H9 (cell line): ENCODE measurements at regions not wholly inside any gene's neighbourhood (a gene's known extent, or its start where the extent isn't known, plus 50 kb on each side); places are given as distances from the start of the nearest gene placed in this dataset.

Experiments used
- DNase-seq: peaks from one replicate; pipeline ENCODE4 v3.0.0-alpha.2; 2017
- H2AFZ ChIP-seq: one replicate; pipeline ENCODE4 v1.6.1; 2013; ENCODE audit warnings: mild to moderate bottlenecking, low read length, control low read depth, moderate library complexity
- H2AK5ac ChIP-seq: 2 replicates; pipeline ENCODE4 v1.6.1; 2013; ENCODE audit warnings: low read length, control low read depth, mixed read lengths; ENCODE audit not compliant: insufficient read length
- H2BK120ac ChIP-seq: one replicate; pipeline ENCODE4 v1.6.1; 2013; ENCODE audit warnings: low read depth, mild to moderate bottlenecking, low read length, control low read depth, inconsistent platforms; ENCODE audit not compliant: poor library complexity, severe bottlenecking
- H2BK12ac ChIP-seq: 2 replicates; pipeline ENCODE4 v1.6.1; 2013; ENCODE audit warnings: low read length, control low read depth, mixed read lengths, low read depth; ENCODE audit not compliant: insufficient read length
- H2BK15ac ChIP-seq: 2 replicates; pipeline ENCODE4 v1.6.1; 2013; ENCODE audit warnings: low read depth, low read length, control low read depth
- H2BK20ac ChIP-seq: one replicate; pipeline ENCODE4 v1.6.1; 2013; ENCODE audit warnings: low read depth, mild to moderate bottlenecking, low read length, control low read depth, inconsistent platforms; ENCODE audit not compliant: poor library complexity, severe bottlenecking
- H2BK5ac ChIP-seq: 2 replicates; pipeline ENCODE4 v1.6.1; 2013; ENCODE audit warnings: low read length, control low read depth, mixed read lengths; ENCODE audit not compliant: insufficient read length
- H3K14ac ChIP-seq: 2 replicates; pipeline ENCODE4 v1.6.1; 2013; ENCODE audit warnings: low read length, control low read depth; ENCODE audit not compliant: insufficient read depth
- H3K18ac ChIP-seq: 2 replicates; pipeline ENCODE4 v1.6.1; 2013; ENCODE audit warnings: low read depth, mild to moderate bottlenecking, mixed read lengths, low read length, control low read depth; ENCODE audit not compliant: insufficient read length
- H3K23ac ChIP-seq: 2 replicates; pipeline ENCODE4 v1.6.1; 2013; ENCODE audit warnings: low read length, control low read depth, mixed read lengths, low read depth; ENCODE audit not compliant: insufficient read length
- H3K23me2 ChIP-seq: 2 replicates; pipeline ENCODE4 v1.6.1; 2013; ENCODE audit warnings: low read depth, mild to moderate bottlenecking, mixed read lengths, low read length, control low read depth; ENCODE audit not compliant: insufficient read length, poor library complexity, severe bottlenecking
- H3K27ac ChIP-seq: 2 replicates; pipeline ENCODE4 v1.5.1; 2013; ENCODE audit warnings: low read length, control low read depth, mixed read lengths, low read depth; ENCODE audit not compliant: insufficient read length
- H3K27me3 ChIP-seq: 2 replicates; pipeline ENCODE4 v1.6.1; 2013; ENCODE audit warnings: low read length, control low read depth, inconsistent platforms; ENCODE audit not compliant: insufficient read depth
- H3K4ac ChIP-seq: 2 replicates; pipeline ENCODE4 v1.6.1; 2013; ENCODE audit warnings: low read depth, mild to moderate bottlenecking, control low read depth, inconsistent platforms, low read length, moderate library complexity
- H3K4me1 ChIP-seq: 2 replicates; pipeline ENCODE4 v1.6.1; 2013; ENCODE audit warnings: low read length, control low read depth, inconsistent platforms; ENCODE audit not compliant: insufficient read depth
- H3K4me2 ChIP-seq: 2 replicates; pipeline ENCODE4 v1.6.1; 2013; ENCODE audit warnings: low read length, control low read depth, mixed read lengths; ENCODE audit not compliant: insufficient read length, insufficient read depth
- H3K56ac ChIP-seq: 2 replicates; pipeline ENCODE4 v1.6.1; 2013; ENCODE audit warnings: low read depth, mild to moderate bottlenecking, mixed read lengths, low read length, control low read depth; ENCODE audit not compliant: insufficient read length
- H3K79me1 ChIP-seq: 2 replicates; pipeline ENCODE4 v1.6.1; 2013; ENCODE audit warnings: low read depth, mild to moderate bottlenecking, moderate library complexity, low read length, control low read depth, inconsistent platforms; ENCODE audit not compliant: insufficient read depth, poor library complexity, severe bottlenecking
- H3K79me2 ChIP-seq: 2 replicates; pipeline ENCODE4 v1.6.1; 2013; ENCODE audit warnings: low read length, control low read depth, inconsistent platforms; ENCODE audit not compliant: insufficient read depth
- H3K9ac ChIP-seq: 2 replicates; pipeline ENCODE4 v1.6.1; 2013; ENCODE audit warnings: low read length, control low read depth, mixed read lengths; ENCODE audit not compliant: insufficient read length; ENCODE audit errors: extremely low read depth
- H3K9me3 ChIP-seq: one replicate; pipeline ENCODE4 v1.6.1; 2013; ENCODE audit warnings: low read depth, low read length, inconsistent platforms; ENCODE audit not compliant: control insufficient read depth
- H3T11ph ChIP-seq: one replicate; pipeline ENCODE4 v1.6.1; 2013; ENCODE audit warnings: mild to moderate bottlenecking, low read length, control low read depth, inconsistent platforms
- H4K20me1 ChIP-seq: one replicate; pipeline ENCODE4 v1.6.1; 2013; ENCODE audit not compliant: control insufficient read depth, insufficient read length, insufficient read depth
- H4K5ac ChIP-seq: 2 replicates; pipeline ENCODE4 v1.6.1; 2013; ENCODE audit warnings: low read depth, mild to moderate bottlenecking, mixed read lengths, low read length, control low read depth; ENCODE audit not compliant: insufficient read length
- H4K8ac ChIP-seq: replicated peaks from 2 replicates; pipeline ENCODE4 v1.6.1; 2013; ENCODE audit warnings: low read length, control low read depth, mixed read lengths, low read depth; ENCODE audit not compliant: insufficient read length
- H4K91ac ChIP-seq: 2 replicates; pipeline ENCODE4 v1.6.1; 2013; ENCODE audit warnings: low read depth, mild to moderate bottlenecking, moderate library complexity, mixed read lengths, low read length, control low read depth; ENCODE audit not compliant: insufficient read length
- H3K27ac Mint-ChIP-seq, 3 experiments: 2 replicates in 2 of 3; 3 replicates in 1 of 3; pipeline ENCODE4 v1.8.0; 2020 to 2021; ENCODE audit warnings: mixed read lengths in 3 of 3, mild to moderate bottlenecking in 1 of 3, moderate library complexity in 1 of 3
- H3K27me3 Mint-ChIP-seq: 2 replicates; pipeline ENCODE4 v1.8.0; 2021; ENCODE audit warnings: low read depth, mild to moderate bottlenecking, moderate library complexity, mixed read lengths
- H3K36me3 Mint-ChIP-seq, 3 experiments: 2 replicates in 2 of 3; 3 replicates in 1 of 3; pipeline ENCODE4 v1.8.0; 2020 to 2021; ENCODE audit warnings: low read depth in 3 of 3, mixed read lengths in 3 of 3; ENCODE audit not compliant: insufficient read depth in 1 of 3
- H3K4me1 Mint-ChIP-seq, 2 experiments: 2 replicates each; pipeline ENCODE4 v1.8.0; 2020; ENCODE audit warnings: mixed read lengths in 2 of 2
- H3K4me3 Mint-ChIP-seq, 2 experiments: 2 replicates in 1 of 2; 3 replicates in 1 of 2; pipeline ENCODE4 v1.8.0; 2020 to 2021; ENCODE audit warnings: mild to moderate bottlenecking in 2 of 2, mixed read lengths in 2 of 2, moderate library complexity in 1 of 2
- H3K9me3 Mint-ChIP-seq, 2 experiments: 2 replicates in 1 of 2; 3 replicates in 1 of 2; pipeline ENCODE4 v1.8.0; 2020; ENCODE audit warnings: mild to moderate bottlenecking in 2 of 2, mixed read lengths in 2 of 2, moderate library complexity in 1 of 2
- CTCF ChIP-seq: fragments of 200-600 bp; sonication (generic); conservative IDR thresholded peaks from 3 replicates; pipeline ENCODE4 v1.8.0; 2021; ENCODE audit warnings: antibody characterized with exemption, mild to moderate bottlenecking
- WGBS: extraction: QIAGEN DNeasy Blood & Tissue Kit; methylation state at CpG from one replicate; pipeline ENCODE4 v1.1.7; 2013; ENCODE audit warnings: missing lambda C conversion rate, low lambda C conversion rate, mixed read lengths; ENCODE audit not compliant: insufficient read length; ENCODE audit errors: extremely low coverage; 5-methylcytosine and 5-hydroxymethylcytosine counted together

- Histone ChIP-seq H2BK120ac (no peak overlapping the region), H3K23me2 (no peaks in the 10 kb centered on the region), H2BK15ac (no peak overlapping the region), H2BK12ac (no peak overlapping the region), H3K4me2 (no peak overlapping the region), H3K14ac (no peak overlapping the region), H2BK20ac (no peak overlapping the region), H3K27ac (no peak overlapping the region), H3K4ac (no peak overlapping the region), H4K8ac (no peak overlapping the region), H2AFZ (no peak overlapping the region), H4K91ac (no peak overlapping the region), H3T11ph (no peak overlapping the region), H3K9ac (no peak overlapping the region), H3K27me3 (no peaks in the 10 kb centered on the region), H4K5ac (no peak overlapping the region), H3K18ac (no peak overlapping the region), H4K20me1 (no peaks in the 10 kb centered on the region), H3K79me2 (no peaks in the 10 kb centered on the region), H3K79me1 (no peaks in the 10 kb centered on the region), H3K56ac (no peak overlapping the region), H3K9me3 (no peaks in the 10 kb centered on the region), H3K23ac (no peak overlapping the region), H2AK5ac (no peak overlapping the region), H3K4me1 (no peaks in the 10 kb centered on the region), H2BK5ac (no peak overlapping the region)
- WGBS: no CpG with 5 or more reads among the region's 4 CpGs
- 0 out of 4 replicates have a peak, but pooled peaks cover 0 to 2% of the 10 kb centered on the region in 2 experiments for H3K4me1 Mint-ChIP-seq
- H3K9me3 Mint-ChIP-seq: no peaks in the 10 kb centered on the region; a peak in 1 of 5 replicates
- no peaks in the 10 kb centered on the region; a peak in 1 of 7 replicates for H3K36me3 Mint-ChIP-seq
- no peak overlapping the region for H3K4me3 Mint-ChIP-seq
- no peak overlapping the region for H3K27ac Mint-ChIP-seq
- TF ChIP-seq CTCF: no peak
- no peak for DNase-seq
- H3K27me3 Mint-ChIP-seq: no peaks in the 10 kb centered on the region; the same call in 1 of the 2 replicates
These were observed 145.5 kb downstream of the KCNA5 start for GRCh38 chr12:5189173-5189572.
